ENCODE measurements at regions not wholly inside any gene's neighbourhood (a gene's known extent, or its start where the extent isn't known, plus 50 kb on each side); places are given as distances from the start of the nearest gene placed in this dataset.

- TF ChIP-seq CTCF (conservative IDR thresholded peaks at IDR 0.05): no peak
- H3K27ac ChIP-seq: peak overlapping the region; percentile 30; the same call in 1 of the 2 replicates
These were observed 117.3 kb upstream of the PALS2 start for GRCh38 chr7:24455813-24456525.

DNA sequence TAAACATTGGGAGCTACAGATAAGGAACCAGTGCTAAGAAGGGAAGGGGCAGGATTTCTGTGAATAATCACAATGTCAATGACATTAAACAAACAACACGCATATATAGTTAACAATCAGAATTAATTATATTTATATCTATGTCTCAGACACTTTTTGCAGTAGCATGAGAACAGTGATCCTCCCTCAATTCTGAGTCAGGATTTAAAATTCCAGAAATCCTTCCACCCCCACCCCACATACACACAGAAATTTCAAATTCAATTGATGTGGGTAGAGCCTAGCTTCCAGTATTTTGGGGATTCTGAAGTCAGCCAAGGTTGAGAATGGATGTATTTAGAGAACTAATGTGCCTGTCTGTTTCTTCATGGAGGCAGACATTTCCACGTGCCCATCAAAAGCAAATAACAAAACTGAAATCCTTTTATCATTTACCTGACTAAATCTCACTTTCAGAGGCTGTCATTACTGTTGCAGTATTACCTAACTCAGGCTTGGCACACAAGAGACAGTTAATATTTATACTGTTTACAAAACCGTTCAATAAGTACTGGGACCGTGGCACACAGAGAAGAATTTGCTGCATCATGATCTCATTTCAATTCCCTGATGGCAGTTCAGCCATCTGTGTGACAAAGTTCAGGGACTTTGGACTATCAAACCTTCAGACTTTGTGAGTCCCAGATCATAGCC is 116.6 kb upstream of the PALS2 start:
- TF ChIP-seq CTCF (conservative IDR thresholded peaks at IDR 0.05): no peak
- peak overlapping the region; percentile 30 for H3K27ac ChIP-seq

DNA sequence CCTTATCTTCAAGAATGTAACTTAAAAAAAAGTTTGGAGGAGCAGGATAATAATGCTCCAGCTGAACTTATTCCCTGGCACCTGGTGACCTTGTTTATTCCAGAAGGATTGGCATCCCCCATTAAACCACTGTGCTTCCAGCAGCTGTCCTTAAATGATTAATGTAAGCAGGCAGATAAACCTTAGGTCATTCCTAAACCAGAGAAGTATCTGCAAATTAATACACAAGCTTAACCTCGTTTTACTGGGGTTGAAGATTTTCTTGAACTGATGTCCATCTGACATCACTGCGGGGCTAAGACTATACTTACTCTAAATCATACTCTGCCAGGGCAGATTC is 116.1 kb upstream of the PALS2 start:
- TF ChIP-seq CTCF (conservative IDR thresholded peaks at IDR 0.05): no peak
- H3K27ac ChIP-seq: peak overlapping the region; percentile 30

DNA sequence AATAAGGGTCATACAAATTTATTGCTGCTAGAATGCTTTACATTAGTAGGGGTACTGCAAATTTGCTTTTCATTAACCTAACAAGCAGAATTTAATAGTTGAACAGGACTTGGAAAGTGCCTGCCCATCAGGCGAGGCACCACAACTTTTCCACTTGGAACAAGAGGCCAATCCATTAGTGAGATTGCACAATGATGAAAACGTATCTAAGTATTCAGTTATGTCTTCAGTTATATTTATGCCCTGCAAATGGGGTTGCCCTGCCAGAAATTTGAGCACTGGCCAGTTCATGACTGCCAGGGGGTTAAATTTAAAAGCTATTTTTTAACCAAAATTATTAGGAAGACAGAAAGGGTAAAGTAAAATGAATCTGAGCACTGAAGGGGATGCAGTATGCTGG is 111.1 kb upstream of the PALS2 start:
- TF ChIP-seq CTCF (conservative IDR thresholded peaks at IDR 0.05): no peak
- H3K27ac ChIP-seq: no peak overlapping the region

- no peak for TF ChIP-seq CTCF (conservative IDR thresholded peaks at IDR 0.05)
- peak overlapping the region; percentile 81; the same call in 1 of the 2 replicates for H3K27ac ChIP-seq
These were observed 110.3 kb upstream of the PALS2 start for GRCh38 chr7:24462984-24463383.

GRCh38 chr7:24463474-24463873 is 109.8 kb upstream of the PALS2 start:
- TF ChIP-seq CTCF (conservative IDR thresholded peaks at IDR 0.05): no peak

GRCh38 chr7:24464861-24465260 is 108.4 kb upstream of the PALS2 start:
- no peak for TF ChIP-seq CTCF (conservative IDR thresholded peaks at IDR 0.05)
- H3K27ac ChIP-seq: peak overlapping the region; percentile 81

More at GRCh38 chr7:24463474-24463873, 109.8 kb upstream of the PALS2 start:
- H3K27ac ChIP-seq: peak overlapping the region; percentile 81; the same call in 1 of the 2 replicates
